Putamen (tissue), 1 donor: ENCODE measurements at regions not wholly inside any gene's neighbourhood (a gene's known extent, or its start where the extent isn't known, plus 50 kb on each side); places are given as distances from the start of the nearest gene placed in this dataset.

Experiments used
- DNase-seq: peaks from one replicate; pipeline ENCODE4 v3.0.0-alpha.2; 2016; ENCODE audit warnings: low spot score

- DNase-seq, result no peak
These were observed 61.0 kb upstream of the DUSP5 start for GRCh38 chr10:110436554-110437350.

- no peak for DNase-seq
These were observed 60.4 kb upstream of the DUSP5 start for GRCh38 chr10:110437351-110437605.

GRCh38 chr10:110437761-110438341 lies 59.9 kb upstream of the DUSP5 start:
- no peak for DNase-seq

- no peak for DNase-seq
These were observed 55.0 kb upstream of the DUSP5 start for GRCh38 chr10:110442746-110443145.

- no peak for DNase-seq
These were observed 54.3 kb upstream of the DUSP5 start for GRCh38 chr10:110443239-110444003.

- no peak for DNase-seq
These were observed 53.7 kb upstream of the DUSP5 start for GRCh38 chr10:110444004-110444337.

GRCh38 chr10:110445871-110446270 lies 51.8 kb upstream of the DUSP5 start:
- no peak for DNase-seq

GRCh38 chr10:110446277-110446676 lies 51.4 kb upstream of the DUSP5 start:
- DNase-seq, result no peak

- DNase-seq, result no peak
These were observed 50.6 kb upstream of the DUSP5 start for GRCh38 chr10:110446954-110447608.

GRCh38 chr10:110447886-110448285 lies 49.8 kb upstream of the DUSP5 start:
- no peak for DNase-seq
